Urinary bladder (tissue), 3 donors: ENCODE measurements at regions not wholly inside any gene's neighbourhood (a gene's known extent, or its start where the extent isn't known, plus 50 kb on each side); places are given as distances from the start of the nearest gene placed in this dataset.
"Not testable (repeated sequence)": the region's sequence is repeated elsewhere in the genome, so short reads cannot be mapped to it uniquely, and the experiment has no call there.

ENCODE experiments used
- DNase-seq: peaks from one replicate; pipeline ENCODE4 v3.0.0-alpha.2; 2015; ENCODE audit errors: extremely low spot score
- H3K27ac ChIP-seq: one replicate; pipeline ENCODE4 v1.5.1; 2013; ENCODE audit warnings: low read depth, mild to moderate bottlenecking, moderate library complexity
- H3K36me3 ChIP-seq: one replicate; pipeline ENCODE4 v1.6.1; 2013; ENCODE audit warnings: mild to moderate bottlenecking, moderate library complexity; ENCODE audit not compliant: insufficient read depth
- H3K4me1 ChIP-seq: one replicate; pipeline ENCODE4 v1.6.1; 2013; ENCODE audit warnings: mild to moderate bottlenecking, moderate library complexity; ENCODE audit not compliant: insufficient read depth
- H3K4me3 ChIP-seq: one replicate; pipeline ENCODE4 v1.5.1; 2013; ENCODE audit warnings: low read depth, low read length
- WGBS: extraction: QIAGEN DNeasy Blood & Tissue Kit; methylation state at CpG from one replicate; pipeline ENCODE4 v1.1.7; 2013; 5-methylcytosine and 5-hydroxymethylcytosine counted together
- donor health status: healthy with polysubstance abuse.
- donor health status: healthy.

DNA sequence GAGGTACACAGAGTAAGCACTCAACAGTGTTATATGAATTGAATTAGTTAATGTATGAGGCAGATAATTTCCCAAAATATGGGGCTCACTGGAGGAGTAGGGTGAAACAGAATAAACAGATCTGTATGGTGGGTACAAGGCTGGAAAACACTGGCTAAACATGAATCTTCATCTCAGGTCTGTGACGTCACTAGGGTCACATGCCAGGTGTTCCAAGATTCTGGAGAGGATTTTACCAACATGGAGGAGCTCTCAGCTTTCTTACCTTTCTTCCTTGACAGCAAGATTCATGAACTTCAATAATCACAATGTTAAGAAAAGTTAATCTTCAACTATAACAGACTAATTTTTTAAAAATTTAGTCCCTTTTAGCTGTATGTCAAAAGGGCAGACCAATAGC lies 385.3 kb upstream of the EYS start:
- H3K4me3 ChIP-seq, H3K4me1 ChIP-seq, DNase-seq, H3K27ac ChIP-seq, H3K36me3 ChIP-seq: not testable (repeated sequence)
- 87% methylated on average over 1 of the region's 1 CpG for WGBS

DNA sequence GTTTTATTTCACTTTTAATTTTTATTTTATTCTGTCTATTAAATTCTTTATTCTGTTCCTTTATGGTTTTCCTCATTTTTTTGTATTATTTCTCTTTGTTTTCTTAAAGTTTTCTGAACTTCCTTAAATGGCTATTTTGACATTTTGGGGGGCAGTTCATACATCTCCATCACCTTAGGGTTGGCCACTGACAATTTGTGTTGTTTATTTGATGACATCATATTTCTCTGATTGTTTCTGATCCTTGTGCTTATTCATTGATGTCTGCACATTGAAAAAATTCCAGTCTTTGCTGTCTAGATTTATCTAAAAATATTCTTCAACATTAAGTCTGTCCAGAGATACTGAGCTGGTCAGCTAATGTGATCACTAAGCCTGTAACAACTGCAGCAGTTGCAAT lies 379.5 kb upstream of the EYS start:
- no peaks in the 10 kb centered on the region for H3K4me1 ChIP-seq
- H3K27ac ChIP-seq: no peak overlapping the region
- DNase-seq: no peak
- no peaks in the 10 kb centered on the region for H3K36me3 ChIP-seq
- H3K4me3 ChIP-seq: no peak overlapping the region

DNA sequence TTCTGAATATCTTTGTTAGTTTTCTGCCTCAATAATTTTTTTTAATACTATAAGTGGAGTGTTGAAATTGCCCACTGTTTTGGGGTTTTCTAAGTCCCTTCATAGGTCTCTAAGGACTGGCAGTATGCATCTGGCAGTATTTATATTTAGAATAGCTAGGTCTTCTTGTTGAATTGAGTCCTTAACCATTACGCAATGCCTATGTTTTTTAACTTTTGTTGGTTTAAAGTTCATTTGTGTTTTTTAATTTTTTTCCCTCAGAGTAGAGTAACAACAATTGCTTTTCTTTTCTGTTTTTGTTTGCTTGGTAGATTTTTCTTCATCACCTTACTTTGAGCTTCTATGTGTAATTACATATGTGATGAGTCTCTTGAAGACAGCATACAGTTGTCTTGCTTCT lies 375.9 kb upstream of the EYS start:
- no peak for DNase-seq
- Histone ChIP-seq H3K36me3 (no peaks in the 10 kb centered on the region), H3K4me1 (no peaks in the 10 kb centered on the region), H3K27ac (no peak overlapping the region), H3K4me3 (no peak overlapping the region)
- WGBS: 99% methylated on average over 1 of the region's 1 CpG

DNA sequence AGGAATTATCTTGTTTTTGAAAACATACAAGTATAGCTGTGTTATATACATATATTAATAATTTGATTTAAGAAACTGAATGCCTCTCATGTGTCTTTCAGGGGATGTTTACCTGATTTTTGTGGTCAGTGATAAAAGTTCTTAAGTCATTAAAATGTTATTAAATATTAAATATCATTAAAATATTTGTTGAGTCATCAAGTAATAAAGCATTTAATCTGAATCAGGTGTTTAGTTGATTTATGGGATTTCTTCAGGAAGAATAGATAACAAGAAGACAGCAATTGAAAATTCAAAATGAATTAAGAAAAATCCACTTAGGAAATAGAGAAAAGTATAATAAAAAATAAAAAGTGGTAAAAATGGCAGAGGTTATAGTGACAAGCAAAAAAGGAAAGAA lies 361.9 kb upstream of the EYS start:
- no peak overlapping the region for H3K4me3 ChIP-seq
- DNase-seq: no peak
- no peaks in the 10 kb centered on the region for H3K36me3 ChIP-seq
- H3K4me1 ChIP-seq: no peaks in the 10 kb centered on the region
- H3K27ac ChIP-seq: no peak overlapping the region

DNA sequence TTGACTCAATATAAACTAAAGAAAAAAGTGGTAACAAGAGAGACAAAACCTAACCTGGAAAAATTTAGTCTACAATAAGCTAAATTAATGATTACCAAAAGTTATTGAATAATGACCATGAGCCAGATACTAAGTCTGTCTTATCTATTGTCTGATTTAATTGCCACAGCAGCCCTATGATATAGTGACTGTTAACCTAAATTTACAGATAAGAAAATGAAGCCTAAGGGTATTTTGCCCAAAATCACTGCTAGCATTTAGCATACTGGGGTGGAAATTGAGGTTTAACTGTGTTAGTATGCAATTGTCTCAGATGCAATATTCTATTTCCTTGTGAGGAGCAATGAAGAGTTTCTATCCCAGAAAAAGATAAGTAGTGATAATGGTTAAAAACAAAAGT lies 361.0 kb upstream of the EYS start:
- H3K36me3 ChIP-seq: no peaks in the 10 kb centered on the region
- no peak overlapping the region for H3K4me3 ChIP-seq
- H3K4me1 ChIP-seq: no peaks in the 10 kb centered on the region
- no peak overlapping the region for H3K27ac ChIP-seq
- DNase-seq: no peak

DNA sequence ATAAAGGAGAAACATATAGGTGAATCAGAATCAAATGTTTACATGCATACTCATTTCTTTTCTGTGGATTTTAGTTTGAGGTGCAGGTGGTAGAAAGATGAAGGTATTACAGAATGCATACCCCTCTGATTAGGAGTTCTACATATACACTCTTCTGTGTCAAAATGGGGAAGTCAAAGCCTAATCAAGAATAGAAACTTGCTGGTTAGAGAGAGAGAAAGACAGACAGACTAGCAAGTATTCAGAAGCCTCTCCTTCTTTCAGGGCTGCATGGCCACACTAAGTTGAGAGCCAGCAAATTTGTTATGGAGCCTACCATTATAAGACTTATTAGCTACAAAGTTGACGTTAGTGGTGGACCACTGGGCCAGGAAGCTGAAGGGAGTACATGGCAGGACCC lies 358.3 kb upstream of the EYS start:
- Histone ChIP-seq H3K27ac (no peak overlapping the region), H3K36me3 (no peaks in the 10 kb centered on the region), H3K4me3 (no peak overlapping the region), H3K4me1 (no peaks in the 10 kb centered on the region)
- DNase-seq: no peak
- WGBS: 89% methylated on average over 1 of the region's 1 CpG

DNA sequence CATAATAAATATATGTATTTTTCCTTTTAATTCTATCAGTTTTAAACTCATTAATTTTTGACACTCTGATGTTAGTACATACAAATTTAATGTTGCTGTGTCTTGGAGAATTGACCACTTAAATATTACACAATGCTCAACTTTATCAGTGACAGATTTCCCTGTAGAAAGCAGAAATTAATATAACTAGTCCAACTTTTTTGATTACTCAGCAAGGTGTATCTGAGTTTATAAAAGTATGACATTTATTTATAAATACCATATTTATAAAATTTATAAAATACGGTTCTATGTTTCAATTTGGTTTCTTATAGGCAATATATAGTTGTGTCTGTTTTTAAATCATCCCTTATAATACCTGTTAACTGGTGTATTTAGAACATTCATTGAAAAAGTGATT lies 350.0 kb upstream of the EYS start:
- H3K4me1 ChIP-seq: no peaks in the 10 kb centered on the region
- H3K4me3 ChIP-seq: no peak overlapping the region
- WGBS: 75% methylated on average over 1 of the region's 1 CpG
- DNase-seq: no peak
- H3K27ac ChIP-seq: no peak overlapping the region
- no peaks in the 10 kb centered on the region for H3K36me3 ChIP-seq

DNA sequence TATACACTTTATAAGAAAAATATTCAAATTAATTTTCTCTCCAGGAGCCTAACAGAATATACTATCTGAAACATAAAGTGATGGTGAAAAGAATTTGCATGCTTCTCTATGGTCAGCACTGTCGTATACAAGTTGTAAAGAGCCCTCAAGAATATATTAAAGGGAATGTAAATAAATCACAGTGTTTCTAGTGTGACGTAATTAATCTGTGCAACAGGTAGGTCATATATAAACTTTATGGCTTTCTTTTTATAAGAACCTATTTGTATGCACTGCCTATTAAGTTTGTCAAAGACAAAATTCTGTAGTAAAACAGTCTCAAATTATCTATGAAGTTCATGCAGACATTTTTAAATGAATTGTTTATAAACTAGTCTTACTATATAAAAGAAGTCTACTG lies 347.9 kb upstream of the EYS start:
- no peak for DNase-seq
- Histone ChIP-seq H3K4me1 (no peaks in the 10 kb centered on the region), H3K27ac (no peak overlapping the region), H3K4me3 (no peak overlapping the region), H3K36me3 (no peaks in the 10 kb centered on the region)
- 83% methylated on average over 2 of the region's 2 CpGs for WGBS

DNA sequence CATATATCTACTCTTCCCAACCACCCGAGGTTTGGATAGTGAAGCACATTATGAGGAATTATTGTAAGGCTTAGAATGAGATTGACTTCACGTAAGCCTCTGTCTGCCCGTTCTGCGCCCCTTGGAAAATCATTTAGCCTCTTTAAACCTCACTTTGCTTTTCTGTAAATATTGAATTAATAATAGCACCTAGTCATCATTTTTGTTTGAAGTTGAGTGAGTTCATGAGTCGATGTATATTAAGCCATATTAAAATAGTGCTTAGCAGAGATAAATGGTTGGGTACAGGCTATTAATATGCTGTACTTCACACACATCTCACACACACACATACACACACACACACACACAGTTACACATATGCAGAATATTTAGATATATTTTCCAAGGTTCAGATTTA lies 344.8 kb upstream of the EYS start:
- no peaks in the 10 kb centered on the region for H3K36me3 ChIP-seq

DNA sequence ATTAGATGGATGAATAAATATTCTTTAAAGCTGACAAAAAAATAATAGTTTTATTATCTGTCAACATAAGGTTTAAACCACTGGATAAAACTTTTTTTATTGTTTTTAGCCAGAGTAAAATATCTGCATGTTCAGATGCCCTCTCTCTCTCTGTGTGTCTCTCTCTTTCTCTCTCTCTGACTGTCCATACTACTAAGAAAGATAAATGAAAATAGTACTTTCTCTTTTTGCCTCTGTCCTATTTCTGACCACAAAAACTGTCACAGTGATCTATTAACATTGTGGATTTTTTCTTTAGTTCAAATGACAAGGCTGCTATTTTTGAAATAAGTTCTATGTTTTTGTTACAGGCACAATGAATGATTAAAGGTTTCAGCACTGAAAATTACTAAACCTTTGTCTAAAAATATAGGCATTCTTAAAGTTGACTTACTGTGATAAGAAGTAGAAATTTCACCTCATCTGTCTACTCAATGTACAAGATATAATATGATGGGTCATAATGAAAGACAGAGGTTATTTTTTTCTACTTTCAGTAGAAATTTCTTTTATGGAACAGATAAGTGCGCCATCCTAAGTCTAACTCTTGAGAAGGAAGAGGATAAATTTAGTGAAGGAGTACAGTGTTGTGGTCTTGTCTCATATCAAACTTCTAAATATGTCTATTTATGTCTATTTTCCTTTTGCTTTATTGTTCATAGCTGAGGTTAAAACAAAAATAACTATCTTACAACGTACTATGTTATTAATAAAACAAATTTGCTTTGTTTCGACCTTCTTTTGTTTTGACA lies 341.9 kb upstream of the EYS start:
- WGBS: 86% methylated on average over 3 of the region's 3 CpGs
- H3K4me1 ChIP-seq: no peaks in the 10 kb centered on the region
- H3K27ac ChIP-seq: no peak overlapping the region
- no peak overlapping the region for H3K4me3 ChIP-seq
- H3K36me3 ChIP-seq: no peaks in the 10 kb centered on the region
- no peak for DNase-seq

More for the DNA sequence above, 344.8 kb upstream of the EYS start:
- Histone ChIP-seq H3K27ac (no peak overlapping the region), H3K4me3 (no peak overlapping the region), H3K4me1 (no peaks in the 10 kb centered on the region)
- no peak for DNase-seq
- 77% methylated on average over 5 of the region's 5 CpGs for WGBS

DNA sequence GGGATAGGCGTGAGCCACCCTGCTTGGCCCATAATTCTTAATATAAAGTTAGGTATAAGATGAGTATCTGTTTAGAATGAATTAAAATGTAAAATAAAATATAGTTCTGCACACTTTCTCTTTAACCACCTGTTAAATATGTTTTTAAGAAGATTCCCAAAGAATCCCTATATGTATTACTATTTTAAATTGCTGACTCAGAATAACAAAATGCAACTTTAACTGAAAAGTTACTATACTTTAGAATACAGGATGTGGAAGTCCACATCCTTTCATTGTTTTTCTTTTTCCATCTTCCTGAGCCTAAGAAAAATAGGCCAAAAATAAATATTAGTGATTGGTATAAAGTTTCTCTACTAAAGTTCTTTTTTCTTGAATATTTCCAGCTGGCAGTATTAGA lies 325.6 kb upstream of the EYS start:
- 94% methylated on average over 1 of the region's 1 CpG for WGBS
- DNase-seq: no peak
- H3K4me3 ChIP-seq: no peak overlapping the region
- H3K4me1 ChIP-seq: no peaks in the 10 kb centered on the region
- H3K27ac ChIP-seq: no peak overlapping the region
- H3K36me3 ChIP-seq: no peaks in the 10 kb centered on the region

DNA sequence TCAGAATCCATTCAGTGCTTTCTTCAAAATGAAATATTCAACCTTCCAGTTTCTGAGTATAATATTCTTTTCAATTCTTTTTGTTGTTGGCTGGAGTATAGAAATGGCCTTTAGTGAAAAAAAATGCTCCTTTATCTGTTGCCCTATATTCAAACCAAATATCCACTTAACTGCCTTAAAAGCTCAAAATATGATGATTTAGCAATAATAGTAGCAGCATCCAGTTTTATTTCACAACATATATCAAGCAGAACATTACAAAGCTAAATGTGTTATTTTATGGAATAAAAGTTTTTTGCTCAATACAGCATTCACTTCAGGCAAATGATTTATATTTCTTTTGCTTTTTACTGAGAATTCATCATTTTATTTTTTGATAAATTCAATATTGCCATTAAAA lies 322.4 kb upstream of the EYS start:
- Histone ChIP-seq H3K27ac (no peak overlapping the region), H3K36me3 (no peaks in the 10 kb centered on the region), H3K4me3 (no peak overlapping the region), H3K4me1 (no peaks in the 10 kb centered on the region)
- DNase-seq: no peak

DNA sequence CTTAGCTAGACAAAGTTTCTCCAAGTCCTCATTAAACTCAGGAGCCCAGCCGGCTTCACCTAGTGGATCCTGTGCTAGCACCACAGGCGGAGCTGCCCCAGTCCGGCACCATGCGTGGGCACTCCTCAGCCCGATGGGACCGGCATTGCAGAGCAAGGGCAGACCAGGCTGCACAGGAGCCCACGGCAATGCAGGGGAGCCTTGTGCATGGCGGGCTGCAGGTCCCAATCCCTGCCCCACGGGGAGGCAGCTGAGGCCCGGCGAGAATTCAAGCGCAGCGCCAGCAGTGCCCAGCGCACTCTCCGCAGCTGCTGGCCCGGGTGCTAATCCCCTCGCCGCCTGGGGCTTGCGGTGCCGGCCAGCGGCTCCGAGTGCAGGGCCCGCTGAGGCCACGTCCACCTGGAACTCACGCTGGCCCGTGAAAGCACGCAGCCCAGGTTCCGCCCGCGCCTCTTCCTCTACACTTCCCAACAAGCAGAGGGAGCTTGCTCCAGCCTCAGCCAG lies 292.3 kb upstream of the EYS start:
- no peak for DNase-seq
- no peak overlapping the region for H3K4me3 ChIP-seq
- H3K27ac ChIP-seq: no peak overlapping the region
- H3K4me1 ChIP-seq: no peaks in the 10 kb centered on the region
- H3K36me3 ChIP-seq: no peaks in the 10 kb centered on the region
- 97% methylated on average over 30 of the region's 30 CpGs for WGBS

DNA sequence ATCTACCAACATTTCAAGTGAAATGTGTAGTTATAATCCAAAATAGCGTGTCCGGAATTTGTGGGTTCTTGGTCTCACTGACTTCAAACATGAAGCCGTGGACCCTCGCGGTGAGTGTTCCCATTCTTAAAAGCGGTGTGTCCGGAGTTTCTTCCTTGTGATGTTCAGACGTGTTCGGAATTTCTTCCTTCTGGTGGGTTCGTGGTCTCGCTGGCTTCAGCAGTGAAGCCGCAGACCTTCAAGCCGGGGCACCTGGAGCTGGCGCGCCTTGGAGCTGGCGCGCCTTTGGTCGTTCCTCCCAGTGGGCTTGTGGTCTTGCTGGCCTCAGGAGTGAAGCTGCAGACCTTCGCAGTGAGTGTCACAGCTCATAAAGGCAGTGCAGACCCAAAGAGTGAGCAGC lies 291.5 kb upstream of the EYS start:
- H3K4me3 ChIP-seq: no peak overlapping the region
- H3K27ac ChIP-seq: no peak overlapping the region
- no peaks in the 10 kb centered on the region for H3K36me3 ChIP-seq
- no peak for DNase-seq
- 97% methylated on average over 19 of the region's 19 CpGs for WGBS
- H3K4me1 ChIP-seq: no peaks in the 10 kb centered on the region

DNA sequence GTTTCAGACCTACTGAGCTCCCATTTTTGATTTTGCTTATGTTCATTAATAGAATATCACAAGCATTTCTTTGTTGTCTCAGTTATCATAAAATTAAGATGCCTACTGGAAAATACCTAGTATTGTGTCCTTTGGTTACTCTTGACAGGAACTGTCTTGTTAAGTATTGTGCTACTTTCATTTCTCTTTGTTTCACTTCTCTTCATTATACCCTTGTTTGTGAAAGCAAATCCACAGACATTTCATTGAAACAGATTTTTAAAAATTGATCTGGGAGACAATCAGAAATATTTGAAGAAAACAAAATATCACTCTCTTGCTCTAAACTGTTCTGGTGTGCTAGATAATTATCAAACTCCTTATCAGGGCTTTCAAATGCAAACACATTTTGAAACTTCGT lies 290.5 kb upstream of the EYS start:
- no peak overlapping the region for H3K4me3 ChIP-seq
- no peaks in the 10 kb centered on the region for H3K4me1 ChIP-seq
- H3K27ac ChIP-seq: no peak overlapping the region
- 59% methylated on average over 1 of the region's 1 CpG for WGBS
- no peaks in the 10 kb centered on the region for H3K36me3 ChIP-seq
- DNase-seq: no peak
